ENCODE measurements at regions not wholly inside any gene's neighbourhood (a gene's known extent, or its start where the extent isn't known, plus 50 kb on each side); places are given as distances from the start of the nearest gene placed in this dataset.

GRCh38 chr9:106283769-106284168, 579.2 kb upstream of the ZNF462 start:
- TF ChIP-seq PATZ1 (CRISPR knock-in tag; IDR thresholded peaks at IDR 0.05; ENCODE audit: borderline replicate concordance) (no peak), ZFP30 (CRISPR knock-in tag; IDR thresholded peaks at IDR 0.05) (no peak), ZNF70 (CRISPR knock-in tag; IDR thresholded peaks at IDR 0.05) (no peak), PPARA (CRISPR knock-in tag; IDR thresholded peaks at IDR 0.05; ENCODE audit: borderline replicate concordance) (no peak), ISL1 (CRISPR knock-in tag; IDR thresholded peaks at IDR 0.05) (no peak), ZFP3 (CRISPR knock-in tag; IDR thresholded peaks at IDR 0.05) (no peak)
